IMR-90 (cell line): ENCODE measurements at regions not wholly inside any gene's neighbourhood (a gene's known extent, or its start where the extent isn't known, plus 50 kb on each side); places are given as distances from the start of the nearest gene placed in this dataset.

Source experiments
- BHLHE40 ChIP-seq: fragments of 150-350 bp; IDR thresholded peaks from 2 replicates; pipeline ENCODE4 v1.6.1; 2016; ENCODE audit warnings: mild to moderate bottlenecking, low read depth, low read length
- CEBPB ChIP-seq: IDR thresholded peaks from 2 replicates; pipeline ENCODE4 v1.6.1; 2012; ENCODE audit warnings: low read depth, low read length, improper control_type of control experiment
- CHD1 ChIP-seq: IDR thresholded peaks from 2 replicates; pipeline ENCODE4 v1.6.1; 2012; ENCODE audit warnings: low read depth, low read length, improper control_type of control experiment
- FOS ChIP-seq: fragments of 150-350 bp; IDR thresholded peaks from 2 replicates; pipeline ENCODE4 v1.6.1; 2016; ENCODE audit warnings: low read depth, low read length
- MXI1 ChIP-seq: IDR thresholded peaks from 2 replicates; pipeline ENCODE4 v1.6.1; 2012; ENCODE audit warnings: low read depth, mild to moderate bottlenecking, low read length, moderate library complexity, borderline replicate concordance
- NFE2L2 ChIP-seq: fragments of 150-350 bp; IDR thresholded peaks from 2 replicates; pipeline ENCODE4 v1.6.1; 2016; ENCODE audit warnings: low read depth, mild to moderate bottlenecking, low read length
- POLR2A ChIP-seq: IDR thresholded peaks from 2 replicates; pipeline ENCODE4 v1.6.1; 2012; ENCODE audit warnings: mild to moderate bottlenecking, low read depth, low read length
- RAD21 ChIP-seq: IDR thresholded peaks from 2 replicates; pipeline ENCODE4 v1.6.1; 2012; ENCODE audit warnings: low read length, improper control_type of control experiment
- RCOR1 ChIP-seq: IDR thresholded peaks from 2 replicates; pipeline ENCODE4 v1.6.1; 2012; ENCODE audit warnings: mild to moderate bottlenecking, low read length, improper control_type of control experiment; ENCODE audit not compliant: insufficient replicate concordance
- RFX5 ChIP-seq: IDR thresholded peaks from 2 replicates; pipeline ENCODE4 v1.8.0; 2012; ENCODE audit warnings: low read depth, mild to moderate bottlenecking, low read length, moderate library complexity
- SMC3 ChIP-seq: fragments of 150-350 bp; IDR thresholded peaks from 2 replicates; pipeline ENCODE4 v1.6.1; 2016; ENCODE audit warnings: low read depth, mild to moderate bottlenecking, antibody characterized with exemption, low read length, moderate library complexity
- TF ChIP-seq, protein P1 (sequence below): conservative IDR thresholded peaks from 2 replicates; pipeline ENCODE4 v1.5.1; 2012; ENCODE audit warnings: mild to moderate bottlenecking, low read depth, low read length, improper control_type of control experiment
- TF ChIP-seq, protein P2 (sequence below): fragments of 150-350 bp; IDR thresholded peaks from 2 replicates; pipeline ENCODE4 v1.6.1; 2017; ENCODE audit warnings: mild to moderate bottlenecking, antibody characterized with exemption, low read length, low read depth
- TF ChIP-seq, protein P3 (sequence below): fragments of 150-350 bp; IDR thresholded peaks from 2 replicates; pipeline ENCODE4 v1.6.1; 2016; ENCODE audit warnings: low read depth, mild to moderate bottlenecking, low read length, moderate library complexity, borderline replicate concordance

DNA sequence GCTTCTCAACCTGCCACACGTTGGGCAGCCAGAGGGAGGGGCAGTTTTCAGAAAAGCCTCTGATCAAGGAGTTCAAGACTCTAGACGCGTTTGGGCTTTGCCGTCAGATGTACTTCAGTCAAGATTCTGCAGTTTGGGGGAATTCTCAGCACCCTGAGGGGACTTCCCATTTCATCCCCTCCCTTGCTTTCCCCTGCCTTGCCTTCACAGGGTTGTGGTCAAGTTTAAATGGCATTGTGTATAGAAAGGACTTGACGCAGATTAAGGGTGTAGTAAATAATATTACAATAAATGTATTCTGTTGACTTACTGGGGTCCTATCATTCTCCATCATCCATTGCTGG, 198.3 kb upstream of the NABP1 start:
- no peak for TF ChIP-seq POLR2A
- TF ChIP-seq, protein P1, sequence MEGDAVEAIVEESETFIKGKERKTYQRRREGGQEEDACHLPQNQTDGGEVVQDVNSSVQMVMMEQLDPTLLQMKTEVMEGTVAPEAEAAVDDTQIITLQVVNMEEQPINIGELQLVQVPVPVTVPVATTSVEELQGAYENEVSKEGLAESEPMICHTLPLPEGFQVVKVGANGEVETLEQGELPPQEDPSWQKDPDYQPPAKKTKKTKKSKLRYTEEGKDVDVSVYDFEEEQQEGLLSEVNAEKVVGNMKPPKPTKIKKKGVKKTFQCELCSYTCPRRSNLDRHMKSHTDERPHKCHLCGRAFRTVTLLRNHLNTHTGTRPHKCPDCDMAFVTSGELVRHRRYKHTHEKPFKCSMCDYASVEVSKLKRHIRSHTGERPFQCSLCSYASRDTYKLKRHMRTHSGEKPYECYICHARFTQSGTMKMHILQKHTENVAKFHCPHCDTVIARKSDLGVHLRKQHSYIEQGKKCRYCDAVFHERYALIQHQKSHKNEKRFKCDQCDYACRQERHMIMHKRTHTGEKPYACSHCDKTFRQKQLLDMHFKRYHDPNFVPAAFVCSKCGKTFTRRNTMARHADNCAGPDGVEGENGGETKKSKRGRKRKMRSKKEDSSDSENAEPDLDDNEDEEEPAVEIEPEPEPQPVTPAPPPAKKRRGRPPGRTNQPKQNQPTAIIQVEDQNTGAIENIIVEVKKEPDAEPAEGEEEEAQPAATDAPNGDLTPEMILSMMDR: no peak
- TF ChIP-seq SMC3: no peak
- TF ChIP-seq CHD1: no peak
- TF ChIP-seq RCOR1: no peak
- no peak for TF ChIP-seq BHLHE40
- TF ChIP-seq RAD21: no peak
- TF ChIP-seq FOS: no peak
- no peak for TF ChIP-seq RFX5
- TF ChIP-seq NFE2L2: no peak
- no peak for TF ChIP-seq CEBPB
- no peak for TF ChIP-seq MXI1
- TF ChIP-seq, protein P2, sequence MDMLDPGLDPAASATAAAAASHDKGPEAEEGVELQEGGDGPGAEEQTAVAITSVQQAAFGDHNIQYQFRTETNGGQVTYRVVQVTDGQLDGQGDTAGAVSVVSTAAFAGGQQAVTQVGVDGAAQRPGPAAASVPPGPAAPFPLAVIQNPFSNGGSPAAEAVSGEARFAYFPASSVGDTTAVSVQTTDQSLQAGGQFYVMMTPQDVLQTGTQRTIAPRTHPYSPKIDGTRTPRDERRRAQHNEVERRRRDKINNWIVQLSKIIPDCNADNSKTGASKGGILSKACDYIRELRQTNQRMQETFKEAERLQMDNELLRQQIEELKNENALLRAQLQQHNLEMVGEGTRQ: no peak
- TF ChIP-seq, protein P3, sequence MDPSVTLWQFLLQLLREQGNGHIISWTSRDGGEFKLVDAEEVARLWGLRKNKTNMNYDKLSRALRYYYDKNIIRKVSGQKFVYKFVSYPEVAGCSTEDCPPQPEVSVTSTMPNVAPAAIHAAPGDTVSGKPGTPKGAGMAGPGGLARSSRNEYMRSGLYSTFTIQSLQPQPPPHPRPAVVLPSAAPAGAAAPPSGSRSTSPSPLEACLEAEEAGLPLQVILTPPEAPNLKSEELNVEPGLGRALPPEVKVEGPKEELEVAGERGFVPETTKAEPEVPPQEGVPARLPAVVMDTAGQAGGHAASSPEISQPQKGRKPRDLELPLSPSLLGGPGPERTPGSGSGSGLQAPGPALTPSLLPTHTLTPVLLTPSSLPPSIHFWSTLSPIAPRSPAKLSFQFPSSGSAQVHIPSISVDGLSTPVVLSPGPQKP: no peak
